GM19463 (cell line): ENCODE measurements at regions not wholly inside any gene's neighbourhood (a gene's known extent, or its start where the extent isn't known, plus 50 kb on each side); places are given as distances from the start of the nearest gene placed in this dataset.
"Not testable (repeated sequence)": the region's sequence is repeated elsewhere in the genome, so short reads cannot be mapped to it uniquely, and the experiment has no call there.

Experiments
- ATAC-seq: cut with Tn5 transposase; IDR thresholded peaks from one replicate; pipeline ENCODE4 v1.9.1; 2021; ENCODE audit warnings: mild to moderate bottlenecking, moderate library complexity; ENCODE audit not compliant: unreplicated experiment

- no peak for ATAC-seq
Observed at GRCh38 chr9:113664181-113664875, 200.8 kb downstream of the RGS3 start.

- no peak for ATAC-seq
Observed at GRCh38 chr9:113665064-113665463, 201.5 kb downstream of the RGS3 start.

GRCh38 chr9:113665756-113666155, 202.2 kb downstream of the RGS3 start:
- ATAC-seq, result no peak

- ATAC-seq, result no peak
Observed at GRCh38 chr9:113668061-113668460, 204.5 kb downstream of the RGS3 start.

GRCh38 chr9:113669522-113670115, 206.1 kb downstream of the RGS3 start:
- ATAC-seq, result no peak

- ATAC-seq, result no peak
Observed at GRCh38 chr9:113673726-113674125, 202.4 kb upstream of the ZNF618 start.

GRCh38 chr9:113674436-113674835, 201.7 kb upstream of the ZNF618 start:
- no peak for ATAC-seq

GRCh38 chr9:113675475-113675941, 200.6 kb upstream of the ZNF618 start:
- ATAC-seq, result no peak

- ATAC-seq, result no peak
Observed at GRCh38 chr9:113677057-113677456, 199.1 kb upstream of the ZNF618 start.

GRCh38 chr9:113677569-113677968, 198.5 kb upstream of the ZNF618 start:
- ATAC-seq, result no peak

- no peak for ATAC-seq
Observed at GRCh38 chr9:113678119-113678858, 197.8 kb upstream of the ZNF618 start.

GRCh38 chr9:113678859-113679256, 197.3 kb upstream of the ZNF618 start:
- no peak for ATAC-seq

GRCh38 chr9:113682297-113682771, 193.8 kb upstream of the ZNF618 start:
- ATAC-seq, result no peak

- not testable (repeated sequence) for ATAC-seq
Observed at GRCh38 chr9:113685636-113686035, 190.5 kb upstream of the ZNF618 start.

- ATAC-seq, result no peak
Observed at GRCh38 chr9:113687107-113687679, 188.9 kb upstream of the ZNF618 start.

- ATAC-seq, result no peak
Observed at GRCh38 chr9:113687680-113688371, 188.3 kb upstream of the ZNF618 start.

- ATAC-seq, result no peak
Observed at GRCh38 chr9:113690055-113690740, 185.9 kb upstream of the ZNF618 start.

GRCh38 chr9:113692256-113692655, 183.9 kb upstream of the ZNF618 start:
- ATAC-seq, result no peak

GRCh38 chr9:113694912-113695311, 181.2 kb upstream of the ZNF618 start:
- no peak for ATAC-seq

GRCh38 chr9:113695440-113695851, 180.7 kb upstream of the ZNF618 start:
- no peak for ATAC-seq
